Suprapubic skin (tissue), 3 donors: ENCODE measurements at regions not wholly inside any gene's neighbourhood (a gene's known extent, or its start where the extent isn't known, plus 50 kb on each side); places are given as distances from the start of the nearest gene placed in this dataset.

ENCODE experiments used
- CTCF ChIP-seq, 2 donors: fragments of 200-600 bp in 1 of 2; fragments of 450-650 bp in 1 of 2; sonication (generic) in 1 of 2; IDR thresholded peaks; one replicate each; pipeline ENCODE4 v1.5.1; 2016 to 2019; ENCODE audit warnings: antibody characterized with exemption in 2 of 2, mild to moderate bottlenecking in 1 of 2, moderate library complexity in 1 of 2
- POLR2AphosphoS5 ChIP-seq, 3 donors: sonication (generic); formaldehyde crosslinking; IDR thresholded peaks; one replicate each; pipeline ENCODE4 v1.6.1; 2017; ENCODE audit warnings: antibody characterized with exemption in 3 of 3

GRCh38 chr22:48464246-48464645, 1363.4 kb downstream of the BRD1 start:
- TF ChIP-seq CTCF (IDR thresholded peaks at IDR 0.05) (no peak), POLR2AphosphoS5 (IDR thresholded peaks at IDR 0.05) (no peak)
